GM23338 (cell line): ENCODE measurements at regions not wholly inside any gene's neighbourhood (a gene's known extent, or its start where the extent isn't known, plus 50 kb on each side); places are given as distances from the start of the nearest gene placed in this dataset.
A peak's percentile ranks its signal among the peaks of the same experiment; 100 is the strongest.

Experiments used
- ATAC-seq: fragments of 200-7000 bp; cut with Tn5 transposase; 3 replicates; pipeline ENCODE4 v1.9.1; 2020
- DNase-seq: peaks from one replicate; pipeline ENCODE4 v3.0.0-alpha.2; 2015; ENCODE audit warnings: low spot score
- H2AFZ ChIP-seq: fragments of 200-600 bp; sonication (generic); 2 replicates; pipeline ENCODE4 v1.8.0; 2016; ENCODE audit warnings: antibody characterized with exemption, mild to moderate bottlenecking, moderate library complexity
- H3F3A ChIP-seq: fragments of 200-600 bp; sonication (generic); replicated peaks from 2 replicates; pipeline ENCODE4 v1.8.0; 2017; ENCODE audit warnings: antibody characterized with exemption, mixed run types, low read depth
- H3K27ac ChIP-seq: fragments of 200-600 bp; sonication (generic); 2 replicates; pipeline ENCODE4 v1.6.1; 2016; ENCODE audit warnings: low read depth
- H3K27me3 ChIP-seq: fragments of 200-600 bp; sonication (generic); 2 replicates; pipeline ENCODE4 v1.8.0; 2016; ENCODE audit warnings: mild to moderate bottlenecking, mixed run types, moderate library complexity; ENCODE audit not compliant: insufficient read depth
- H3K36me3 ChIP-seq: fragments of 200-600 bp; sonication (generic); 2 replicates; pipeline ENCODE4 v1.8.0; 2016; ENCODE audit warnings: mild to moderate bottlenecking; ENCODE audit not compliant: insufficient read depth
- H3K4me1 ChIP-seq: fragments of 200-600 bp; sonication (generic); 2 replicates; pipeline ENCODE4 v1.8.0; 2016; ENCODE audit warnings: mild to moderate bottlenecking, moderate library complexity; ENCODE audit not compliant: insufficient read depth
- H3K4me2 ChIP-seq: fragments of 200-600 bp; sonication (generic); 2 replicates; pipeline ENCODE4 v1.7.1; 2017; ENCODE audit warnings: mixed run types
- H3K4me3 ChIP-seq: fragments of 200-600 bp; sonication (generic); 2 replicates; pipeline ENCODE4 v1.6.1; 2016; ENCODE audit warnings: mixed run types
- H3K79me2 ChIP-seq: fragments of 200-600 bp; sonication (generic); replicated peaks from 2 replicates; pipeline ENCODE4 v1.8.0; 2017; ENCODE audit warnings: mild to moderate bottlenecking; ENCODE audit not compliant: insufficient read depth
- H3K9me2 ChIP-seq: fragments of 200-600 bp; sonication (generic); 2 replicates; pipeline ENCODE4 v1.8.0; 2017; ENCODE audit not compliant: insufficient read depth
- H4K20me1 ChIP-seq: fragments of 200-600 bp; sonication (generic); replicated peaks from 2 replicates; pipeline ENCODE4 v1.8.0; 2017; ENCODE audit warnings: mild to moderate bottlenecking; ENCODE audit not compliant: insufficient read depth
- H3K27ac Mint-ChIP-seq: 2 replicates; pipeline ENCODE4 v1.8.0; 2020; ENCODE audit warnings: inconsistent platforms, mild to moderate bottlenecking, moderate library complexity, mixed read lengths
- H3K27me3 Mint-ChIP-seq: 3 replicates; pipeline ENCODE4 v1.8.0; 2022; ENCODE audit warnings: low read depth, mild to moderate bottlenecking, moderate library complexity, mixed read lengths, inconsistent platforms; ENCODE audit not compliant: insufficient read depth, poor library complexity
- H3K36me3 Mint-ChIP-seq: 3 replicates; pipeline ENCODE4 v1.8.0; 2021; ENCODE audit warnings: low read depth, mild to moderate bottlenecking, inconsistent platforms, moderate library complexity, mixed read lengths
- H3K4me1 Mint-ChIP-seq: 3 replicates; pipeline ENCODE4 v1.8.0; 2020; ENCODE audit warnings: mild to moderate bottlenecking, inconsistent platforms, mixed read lengths
- H3K4me3 Mint-ChIP-seq: 3 replicates; pipeline ENCODE4 v1.8.0; 2021; ENCODE audit warnings: moderate library complexity, mild to moderate bottlenecking, inconsistent platforms, mixed read lengths
- H3K9me3 Mint-ChIP-seq: 3 replicates; pipeline ENCODE4 v1.8.0; 2020; ENCODE audit warnings: moderate library complexity, mild to moderate bottlenecking, inconsistent platforms, mixed read lengths
- CREB1 ChIP-seq: fragments of 250-450 bp; sonication (Bioruptor Pico); IDR thresholded peaks from 2 replicates; pipeline ENCODE4 v1.5.0; 2020; ENCODE audit warnings: low read depth, mild to moderate bottlenecking, moderate library complexity
- NANOG ChIP-seq: IDR thresholded peaks from 2 replicates; pipeline ENCODE4 v1.6.1; 2016; ENCODE audit warnings: antibody characterized with exemption, borderline replicate concordance
- ZNF331 ChIP-seq: fragments of 250-450 bp; sonication (Bioruptor Pico); IDR thresholded peaks from 2 replicates; pipeline ENCODE4 v1.5.0; 2020; ENCODE audit warnings: low read depth, mild to moderate bottlenecking, moderate library complexity
- TF ChIP-seq, protein P1 (sequence below), 2 experiments: fragments of 200-600 bp in 1 of 2; sonication (generic) in 1 of 2; conservative IDR thresholded peaks; 2 replicates each; pipeline versions ENCODE4 v1.5.1 to v1.6.1; 2016 to 2017; ENCODE audit warnings: antibody characterized with exemption in 2 of 2, low read depth in 2 of 2, mild to moderate bottlenecking in 2 of 2, moderate library complexity in 1 of 2
- TF ChIP-seq, protein P2 (sequence below): fragments of 250-450 bp; sonication (Bioruptor Pico); IDR thresholded peaks from 2 replicates; pipeline ENCODE4 v1.5.0; 2020; ENCODE audit warnings: mild to moderate bottlenecking, moderate library complexity
- TF ChIP-seq, protein P3 (sequence below): IDR thresholded peaks from 2 replicates; pipeline ENCODE4 v1.6.1; 2016; ENCODE audit warnings: antibody characterized with exemption

DNA sequence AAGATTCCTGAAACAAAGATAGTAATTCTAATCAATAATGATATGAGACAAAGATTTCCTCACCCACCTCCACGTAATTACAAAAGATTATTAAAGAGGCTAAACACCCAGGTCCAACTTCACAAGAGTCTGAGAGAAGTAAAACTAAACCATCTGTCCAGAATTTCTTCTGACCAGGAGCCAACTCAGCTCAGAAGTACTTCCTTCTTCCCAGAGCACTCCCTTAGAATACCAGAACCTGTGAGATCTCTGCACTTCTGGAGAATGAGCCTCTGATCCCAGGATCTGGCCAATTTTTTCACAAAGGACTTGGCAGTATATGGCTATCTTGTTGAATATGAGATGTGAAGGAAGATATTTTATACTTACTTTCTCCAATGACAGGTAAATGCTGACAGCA, 120.6 kb upstream of the PALMD start:
- ATAC-seq, result no peak
- H3K4me3 ChIP-seq, result no peak overlapping the region
- H3K4me3 Mint-ChIP-seq, result no peak overlapping the region

DNA sequence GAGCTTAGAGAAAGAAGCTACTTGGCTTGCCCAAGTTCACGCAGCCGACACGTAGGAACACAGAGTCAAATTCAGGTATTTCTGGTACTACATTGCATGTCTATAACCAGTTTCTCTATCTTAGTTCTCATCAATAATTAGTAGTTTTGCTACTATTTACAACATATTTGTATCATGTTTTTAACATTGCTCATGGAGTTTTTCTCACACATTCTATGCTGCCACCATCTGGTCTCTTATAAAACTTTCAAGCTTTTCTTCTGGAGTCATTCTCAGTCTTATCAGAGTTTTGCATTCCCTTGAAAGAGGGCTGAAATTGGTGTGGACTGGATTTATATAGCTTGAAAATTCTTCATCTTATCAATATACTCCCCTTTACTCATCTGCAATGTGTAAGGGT, 118.8 kb upstream of the PALMD start:
- Histone ChIP-seq H2AFZ (peak overlapping the region; percentile 28; the same call in 1 of the 2 replicates), H3K79me2 (no peaks in the 10 kb centered on the region), H3F3A (no peaks in the 10 kb centered on the region), H3K36me3 (no peaks in the 10 kb centered on the region), H3K9me2 (no peaks in the 10 kb centered on the region), H3K4me2 (no peak overlapping the region), H3K4me3 (no peak overlapping the region), H3K27me3 (no peaks in the 10 kb centered on the region), H3K4me1 (peaks cover 17% of the 10 kb centered on the region), H3K27ac (no peak overlapping the region), H4K20me1 (no peaks in the 10 kb centered on the region)
- Mint-ChIP-seq H3K27ac (no peak overlapping the region), H3K4me3 (no peak overlapping the region), H3K9me3 (no peaks in the 10 kb centered on the region), H3K36me3 (no peaks in the 10 kb centered on the region), H3K27me3 (no peaks in the 10 kb centered on the region), H3K4me1 (peaks cover 9% of the 10 kb centered on the region; the same call in 2 of the 3 replicates)
- no peak for ATAC-seq
- TF ChIP-seq, protein P1, sequence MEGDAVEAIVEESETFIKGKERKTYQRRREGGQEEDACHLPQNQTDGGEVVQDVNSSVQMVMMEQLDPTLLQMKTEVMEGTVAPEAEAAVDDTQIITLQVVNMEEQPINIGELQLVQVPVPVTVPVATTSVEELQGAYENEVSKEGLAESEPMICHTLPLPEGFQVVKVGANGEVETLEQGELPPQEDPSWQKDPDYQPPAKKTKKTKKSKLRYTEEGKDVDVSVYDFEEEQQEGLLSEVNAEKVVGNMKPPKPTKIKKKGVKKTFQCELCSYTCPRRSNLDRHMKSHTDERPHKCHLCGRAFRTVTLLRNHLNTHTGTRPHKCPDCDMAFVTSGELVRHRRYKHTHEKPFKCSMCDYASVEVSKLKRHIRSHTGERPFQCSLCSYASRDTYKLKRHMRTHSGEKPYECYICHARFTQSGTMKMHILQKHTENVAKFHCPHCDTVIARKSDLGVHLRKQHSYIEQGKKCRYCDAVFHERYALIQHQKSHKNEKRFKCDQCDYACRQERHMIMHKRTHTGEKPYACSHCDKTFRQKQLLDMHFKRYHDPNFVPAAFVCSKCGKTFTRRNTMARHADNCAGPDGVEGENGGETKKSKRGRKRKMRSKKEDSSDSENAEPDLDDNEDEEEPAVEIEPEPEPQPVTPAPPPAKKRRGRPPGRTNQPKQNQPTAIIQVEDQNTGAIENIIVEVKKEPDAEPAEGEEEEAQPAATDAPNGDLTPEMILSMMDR (conservative IDR thresholded peaks at IDR 0.05; ENCODE audit: low read depth in 2 of 2), result peak; percentile 48 to 61
- no peak for TF ChIP-seq NANOG
- TF ChIP-seq CREB1, result no peak
- peak; percentile 46 for DNase-seq

More for the DNA sequence above, 120.6 kb upstream of the PALMD start:
- no peaks in the 10 kb centered on the region for H3K36me3 ChIP-seq
- TF ChIP-seq ZNF331 (CRISPR knock-in tag), result no peak
- Mint-ChIP-seq H3K27me3 (peaks cover 2% of the 10 kb centered on the region), H3K9me3 (peaks cover 2% of the 10 kb centered on the region; the same call in 2 of the 3 replicates), H3K27ac (0 out of 2 replicates have a peak overlapping the region, but pooled peaks have one; percentile 14), H3K36me3 (no peaks in the 10 kb centered on the region; the same call in 2 of the 3 replicates), H3K4me1 (peaks cover 9% of the 10 kb centered on the region; the same call in 2 of the 3 replicates)
- H3F3A ChIP-seq, result no peaks in the 10 kb centered on the region
- H3K27me3 ChIP-seq, result no peaks in the 10 kb centered on the region
- no peaks in the 10 kb centered on the region for H3K9me2 ChIP-seq
- peak overlapping the region; percentile 80; the same call in 1 of the 2 replicates for H2AFZ ChIP-seq
- H3K4me1 ChIP-seq, result peaks cover 17% of the 10 kb centered on the region; the same call in 1 of the 2 replicates
- no peak for DNase-seq
- no peaks in the 10 kb centered on the region for H3K79me2 ChIP-seq
- H3K27ac ChIP-seq, result no peak overlapping the region
- H3K4me2 ChIP-seq, result no peak overlapping the region
- H4K20me1 ChIP-seq, result no peaks in the 10 kb centered on the region

DNA sequence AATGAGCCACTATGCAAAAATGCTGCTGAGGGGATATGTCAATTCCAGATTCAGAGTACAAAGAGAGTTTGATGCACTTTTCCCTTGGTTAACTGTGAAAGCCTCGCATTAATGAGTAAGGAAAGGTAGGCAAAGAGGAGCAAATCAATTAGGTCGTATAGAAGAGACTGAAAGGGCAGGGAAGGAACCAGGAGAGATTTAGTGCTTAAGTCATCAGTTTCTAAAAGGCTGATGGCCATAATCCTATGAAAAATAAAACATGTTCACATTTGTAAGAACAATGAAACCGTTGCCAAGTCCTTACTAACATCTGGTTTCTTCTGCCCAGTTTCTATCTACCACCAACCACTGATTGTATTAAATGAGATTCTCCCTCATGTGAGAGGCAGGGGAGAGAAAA, 118.4 kb upstream of the PALMD start:
- no peak overlapping the region for H3K27ac ChIP-seq
- H4K20me1 ChIP-seq, result no peaks in the 10 kb centered on the region
- no peaks in the 10 kb centered on the region for H3K9me2 ChIP-seq
- no peak overlapping the region for H2AFZ ChIP-seq
- H3K79me2 ChIP-seq, result no peaks in the 10 kb centered on the region
- H3K27me3 ChIP-seq, result no peaks in the 10 kb centered on the region
- no peaks in the 10 kb centered on the region for H3K36me3 Mint-ChIP-seq
- H3K4me1 Mint-ChIP-seq, result peaks cover 14% of the 10 kb centered on the region; the same call in 2 of the 3 replicates
- no peak overlapping the region for H3K27ac Mint-ChIP-seq
- no peak overlapping the region for H3K4me3 ChIP-seq
- no peaks in the 10 kb centered on the region for H3K9me3 Mint-ChIP-seq
- DNase-seq, result no peak
- no peaks in the 10 kb centered on the region for H3K36me3 ChIP-seq
- H3K4me1 ChIP-seq, result peaks cover 21% of the 10 kb centered on the region
- no peak overlapping the region for H3K4me3 Mint-ChIP-seq
- H3F3A ChIP-seq, result no peaks in the 10 kb centered on the region
- no peak overlapping the region for H3K4me2 ChIP-seq
- H3K27me3 Mint-ChIP-seq, result no peaks in the 10 kb centered on the region
- ATAC-seq, result no peak
- TF ChIP-seq, protein P2, sequence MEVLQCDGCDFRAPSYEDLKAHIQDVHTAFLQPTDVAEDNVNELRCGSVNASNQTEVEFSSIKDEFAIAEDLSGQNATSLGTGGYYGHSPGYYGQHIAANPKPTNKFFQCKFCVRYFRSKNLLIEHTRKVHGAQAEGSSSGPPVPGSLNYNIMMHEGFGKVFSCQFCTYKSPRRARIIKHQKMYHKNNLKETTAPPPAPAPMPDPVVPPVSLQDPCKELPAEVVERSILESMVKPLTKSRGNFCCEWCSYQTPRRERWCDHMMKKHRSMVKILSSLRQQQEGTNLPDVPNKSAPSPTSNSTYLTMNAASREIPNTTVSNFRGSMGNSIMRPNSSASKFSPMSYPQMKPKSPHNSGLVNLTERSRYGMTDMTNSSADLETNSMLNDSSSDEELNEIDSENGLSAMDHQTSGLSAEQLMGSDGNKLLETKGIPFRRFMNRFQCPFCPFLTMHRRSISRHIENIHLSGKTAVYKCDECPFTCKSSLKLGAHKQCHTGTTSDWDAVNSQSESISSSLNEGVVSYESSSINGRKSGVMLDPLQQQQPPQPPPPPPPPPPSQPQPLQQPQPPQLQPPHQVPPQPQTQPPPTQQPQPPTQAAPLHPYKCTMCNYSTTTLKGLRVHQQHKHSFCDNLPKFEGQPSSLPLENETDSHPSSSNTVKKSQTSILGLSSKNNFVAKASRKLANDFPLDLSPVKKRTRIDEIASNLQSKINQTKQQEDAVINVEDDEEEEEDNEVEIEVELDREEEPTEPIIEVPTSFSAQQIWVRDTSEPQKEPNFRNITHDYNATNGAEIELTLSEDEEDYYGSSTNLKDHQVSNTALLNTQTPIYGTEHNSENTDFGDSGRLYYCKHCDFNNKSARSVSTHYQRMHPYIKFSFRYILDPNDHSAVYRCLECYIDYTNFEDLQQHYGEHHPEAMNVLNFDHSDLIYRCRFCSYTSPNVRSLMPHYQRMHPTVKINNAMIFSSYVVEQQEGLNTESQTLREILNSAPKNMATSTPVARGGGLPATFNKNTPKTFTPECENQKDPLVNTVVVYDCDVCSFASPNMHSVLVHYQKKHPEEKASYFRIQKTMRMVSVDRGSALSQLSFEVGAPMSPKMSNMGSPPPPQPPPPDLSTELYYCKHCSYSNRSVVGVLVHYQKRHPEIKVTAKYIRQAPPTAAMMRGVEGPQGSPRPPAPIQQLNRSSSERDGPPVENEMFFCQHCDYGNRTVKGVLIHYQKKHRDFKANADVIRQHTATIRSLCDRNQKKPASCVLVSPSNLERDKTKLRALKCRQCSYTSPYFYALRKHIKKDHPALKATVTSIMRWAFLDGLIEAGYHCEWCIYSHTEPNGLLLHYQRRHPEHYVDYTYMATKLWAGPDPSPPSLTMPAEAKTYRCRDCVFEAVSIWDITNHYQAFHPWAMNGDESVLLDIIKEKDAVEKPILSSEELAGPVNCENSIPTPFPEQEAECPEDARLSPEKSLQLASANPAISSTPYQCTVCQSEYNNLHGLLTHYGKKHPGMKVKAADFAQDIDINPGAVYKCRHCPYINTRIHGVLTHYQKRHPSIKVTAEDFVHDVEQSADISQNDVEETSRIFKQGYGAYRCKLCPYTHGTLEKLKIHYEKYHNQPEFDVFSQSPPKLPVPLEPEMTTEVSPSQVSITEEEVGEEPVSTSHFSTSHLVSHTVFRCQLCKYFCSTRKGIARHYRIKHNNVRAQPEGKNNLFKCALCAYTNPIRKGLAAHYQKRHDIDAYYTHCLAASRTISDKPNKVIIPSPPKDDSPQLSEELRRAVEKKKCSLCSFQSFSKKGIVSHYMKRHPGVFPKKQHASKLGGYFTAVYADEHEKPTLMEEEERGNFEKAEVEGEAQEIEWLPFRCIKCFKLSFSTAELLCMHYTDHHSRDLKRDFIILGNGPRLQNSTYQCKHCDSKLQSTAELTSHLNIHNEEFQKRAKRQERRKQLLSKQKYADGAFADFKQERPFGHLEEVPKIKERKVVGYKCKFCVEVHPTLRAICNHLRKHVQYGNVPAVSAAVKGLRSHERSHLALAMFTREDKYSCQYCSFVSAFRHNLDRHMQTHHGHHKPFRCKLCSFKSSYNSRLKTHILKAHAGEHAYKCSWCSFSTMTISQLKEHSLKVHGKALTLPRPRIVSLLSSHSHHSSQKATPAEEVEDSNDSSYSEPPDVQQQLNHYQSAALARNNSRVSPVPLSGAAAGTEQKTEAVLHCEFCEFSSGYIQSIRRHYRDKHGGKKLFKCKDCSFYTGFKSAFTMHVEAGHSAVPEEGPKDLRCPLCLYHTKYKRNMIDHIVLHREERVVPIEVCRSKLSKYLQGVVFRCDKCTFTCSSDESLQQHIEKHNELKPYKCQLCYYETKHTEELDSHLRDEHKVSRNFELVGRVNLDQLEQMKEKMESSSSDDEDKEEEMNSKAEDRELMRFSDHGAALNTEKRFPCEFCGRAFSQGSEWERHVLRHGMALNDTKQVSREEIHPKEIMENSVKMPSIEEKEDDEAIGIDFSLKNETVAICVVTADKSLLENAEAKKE (CRISPR knock-in tag), result no peak
- TF ChIP-seq, protein P3, sequence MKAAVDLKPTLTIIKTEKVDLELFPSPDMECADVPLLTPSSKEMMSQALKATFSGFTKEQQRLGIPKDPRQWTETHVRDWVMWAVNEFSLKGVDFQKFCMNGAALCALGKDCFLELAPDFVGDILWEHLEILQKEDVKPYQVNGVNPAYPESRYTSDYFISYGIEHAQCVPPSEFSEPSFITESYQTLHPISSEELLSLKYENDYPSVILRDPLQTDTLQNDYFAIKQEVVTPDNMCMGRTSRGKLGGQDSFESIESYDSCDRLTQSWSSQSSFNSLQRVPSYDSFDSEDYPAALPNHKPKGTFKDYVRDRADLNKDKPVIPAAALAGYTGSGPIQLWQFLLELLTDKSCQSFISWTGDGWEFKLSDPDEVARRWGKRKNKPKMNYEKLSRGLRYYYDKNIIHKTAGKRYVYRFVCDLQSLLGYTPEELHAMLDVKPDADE, result no peak
